ENCODE measurements at regions not wholly inside any gene's neighbourhood (a gene's known extent, or its start where the extent isn't known, plus 50 kb on each side); places are given as distances from the start of the nearest gene placed in this dataset.

GRCh38 chr2:223180463-223180862 lies 128.5 kb downstream of the KCNE4 start:
- H3K23ac ChIP-seq (ENCODE audit: insufficient read length, low read depth, low read length), result no peak overlapping the region
- no peak overlapping the region for H4K5ac ChIP-seq (ENCODE audit: insufficient read length, low read depth, low read length)
- no peak overlapping the region for H3K4me2 ChIP-seq (ENCODE audit: insufficient read depth, insufficient read length, low read length)
- no peak overlapping the region for H2BK120ac ChIP-seq (ENCODE audit: low read depth, low read length, poor library complexity, severe bottlenecking)
- H3K79me2 ChIP-seq (ENCODE audit: insufficient read depth, low read length), result no peaks in the 10 kb centered on the region
- no peak overlapping the region for H3T11ph ChIP-seq (ENCODE audit: low read length)
- no peaks in the 10 kb centered on the region for H4K20me1 ChIP-seq (ENCODE audit: control insufficient read depth, insufficient read depth, insufficient read length)
- no peak overlapping the region for H2AFZ ChIP-seq (ENCODE audit: low read length)
- no peak overlapping the region for H2BK15ac ChIP-seq (ENCODE audit: low read depth, low read length)
- Mint-ChIP-seq H3K27me3 (ENCODE audit: low read depth) (no peaks in the 10 kb centered on the region), H3K4me1 (0 out of 4 replicates have a peak, but pooled peaks cover 0 to 2% of the 10 kb centered on the region in 2 experiments), H3K36me3 (ENCODE audit: insufficient read depth in 1 of 3, low read depth in 3 of 3) (peaks cover 0 to 4% (median 0%) of the 10 kb centered on the region in 3 experiments; a peak in 2 of 7 replicates), H3K9me3 (peaks cover 0 to 11% of the 10 kb centered on the region in 2 experiments; a peak in 3 of 5 replicates), H3K27ac (no peak overlapping the region), H3K4me3 (no peak overlapping the region)
- H3K14ac ChIP-seq (ENCODE audit: insufficient read depth, low read length), result no peak overlapping the region
- no peak for TF ChIP-seq CTCF (conservative IDR thresholded peaks at IDR 0.05)
- H4K8ac ChIP-seq (replicated peaks; ENCODE audit: insufficient read length, low read depth, low read length), result no peak overlapping the region
- H4K91ac ChIP-seq (ENCODE audit: insufficient read length, low read depth, low read length), result no peak overlapping the region
- no peak overlapping the region for H3K18ac ChIP-seq (ENCODE audit: insufficient read length, low read depth, low read length)
- H3K23me2 ChIP-seq (ENCODE audit: insufficient read length, low read depth, low read length, poor library complexity, severe bottlenecking), result no peaks in the 10 kb centered on the region
- H3K56ac ChIP-seq (ENCODE audit: insufficient read length, low read depth, low read length), result no peak overlapping the region
- H3K9ac ChIP-seq (ENCODE audit: extremely low read depth, insufficient read length, low read length), result no peak overlapping the region
- no peaks in the 10 kb centered on the region; the same call in 1 of the 2 replicates for H3K4me1 ChIP-seq (ENCODE audit: insufficient read depth, low read length)
- H3K79me1 ChIP-seq (ENCODE audit: insufficient read depth, low read depth, low read length, poor library complexity, severe bottlenecking), result no peaks in the 10 kb centered on the region
- no peak overlapping the region for H2BK12ac ChIP-seq (ENCODE audit: insufficient read length, low read depth, low read length)
- no peaks in the 10 kb centered on the region for H3K9me3 ChIP-seq (ENCODE audit: control insufficient read depth, low read depth, low read length)
- H2BK20ac ChIP-seq (ENCODE audit: low read depth, low read length, poor library complexity, severe bottlenecking), result no peak overlapping the region
- WGBS (ENCODE audit: extremely low coverage, insufficient read length, low lambda C conversion rate), result no CpG with 5 or more reads among the region's 2 CpGs
- no peaks in the 10 kb centered on the region for H3K27me3 ChIP-seq (ENCODE audit: insufficient read depth, low read length)
- H2AK5ac ChIP-seq (ENCODE audit: insufficient read length, low read length), result no peak overlapping the region
- H2BK5ac ChIP-seq (ENCODE audit: insufficient read length, low read length), result no peak overlapping the region
- H3K27ac ChIP-seq (ENCODE audit: insufficient read length, low read depth, low read length), result no peak overlapping the region
- no peak for DNase-seq
- H3K4ac ChIP-seq (ENCODE audit: low read depth, low read length), result no peak overlapping the region

Measured in H9 (cell line).